GM12878 (cell line): ENCODE measurements at regions not wholly inside any gene's neighbourhood (a gene's known extent, or its start where the extent isn't known, plus 50 kb on each side); places are given as distances from the start of the nearest gene placed in this dataset.

Source experiments
- ATAC-seq: fragments of 200-7000 bp; cut with Tn5 transposase; 3 replicates; pipeline ENCODE4 v1.9.1; 2020; ENCODE audit warnings: mild to moderate bottlenecking, moderate library complexity
- BruUV-seq: library from RNA; stranded (reverse); fragments of 400-500 nt; replicated peaks from 2 replicates; lab custom pipeline; 2021; lab: Mats Ljungman, UMichigan
- CTCF ChIA-PET: fragments of 300-600 bp; sonication (Branson Sonifier 250); formaldehyde crosslinking; extraction: SDS; loops from one replicate; lab custom pipeline; 2021; ENCODE audit warnings: inconsistent platforms; lab: Yijun Ruan, JAX
- POLR2A ChIA-PET: fragments of 350-600 bp; formaldehyde crosslinking; extraction: SDS; loops from one replicate; lab custom pipeline; 2021; ENCODE audit warnings: inconsistent platforms; lab: Charles Lee
- RAD21 ChIA-PET: fragments of 300-600 bp; sonication (Branson Sonifier 250); formaldehyde crosslinking; loops from one replicate; lab custom pipeline; 2023; ENCODE audit warnings: antibody characterized with exemption; ENCODE audit not compliant: unreplicated experiment; lab: Charles Lee
- SMC1A ChIA-PET: fragments of 300-600 bp; sonication (Branson Sonifier 250); formaldehyde crosslinking; loops from one replicate; lab custom pipeline; 2023; ENCODE audit not compliant: unreplicated experiment, uncharacterized antibody; lab: Charles Lee
- DNase-seq: peaks from one replicate; pipeline ENCODE4 v3.0.0-alpha.2; 2011; ENCODE audit warnings: low read depth, low spot score
- FAIRE-seq: peaks from 3 replicates; lab custom pipeline; 2011; peaks lifted over from hg19 to GRCh38; lab: Jason Lieb, UNC
- H2AFZ ChIP-seq: 2 replicates; pipeline ENCODE4 v1.6.0; 2011; ENCODE audit warnings: low read depth, low read length, control low read depth; ENCODE audit not compliant: control insufficient read depth
- H3K27ac ChIP-seq: 2 replicates; pipeline ENCODE4 v1.5.1; 2011; ENCODE audit warnings: control low read depth; ENCODE audit not compliant: control insufficient read depth, insufficient read depth
- H3K27me3 ChIP-seq, 2 experiments: replicated peaks in 1 of 2; 2 replicates each; pipeline versions ENCODE4 v1.6.0 to v1.6.1; 2011; ENCODE audit warnings: low read length in 1 of 2; ENCODE audit not compliant: control insufficient read depth in 2 of 2, insufficient read depth in 2 of 2
- H3K36me3 ChIP-seq, 2 experiments: 2 replicates each; pipeline ENCODE4 v1.5.1; 2011; ENCODE audit warnings: low read length in 1 of 2; ENCODE audit not compliant: control insufficient read depth in 2 of 2, insufficient read depth in 2 of 2
- H3K4me1 ChIP-seq: 2 replicates; pipeline ENCODE4 v1.6.1; 2011; ENCODE audit warnings: mild to moderate bottlenecking, low read length, moderate library complexity, mixed read lengths; ENCODE audit not compliant: control insufficient read depth, insufficient read depth
- H3K4me2 ChIP-seq: 2 replicates; pipeline ENCODE4 v1.6.0; 2011; ENCODE audit warnings: control low read depth; ENCODE audit not compliant: control insufficient read depth, insufficient read depth
- H3K4me3 ChIP-seq: fragments of 200-600 bp; sonication (generic); 2 replicates; pipeline ENCODE4 v1.5.1; 2016
- H3K79me2 ChIP-seq: 2 replicates; pipeline ENCODE4 v1.6.0; 2011; ENCODE audit warnings: low read length; ENCODE audit not compliant: control insufficient read depth, insufficient read depth
- H3K9ac ChIP-seq: 2 replicates; pipeline ENCODE4 v1.8.0; 2011; ENCODE audit warnings: low read length, control low read depth, mixed read lengths; ENCODE audit not compliant: control insufficient read depth, insufficient read depth
- H3K9me3 ChIP-seq: replicated peaks from 3 replicates; pipeline ENCODE4 v1.5.1; 2011; ENCODE audit warnings: mild to moderate bottlenecking, low read length; ENCODE audit not compliant: control insufficient read depth, insufficient read depth
- H4K20me1 ChIP-seq: 2 replicates; pipeline ENCODE4 v1.6.0; 2011; ENCODE audit not compliant: control insufficient read depth, insufficient read depth
- HDAC2 ChIP-seq: fragments of 200-600 bp; sonication (generic); IDR thresholded peaks from 2 replicates; pipeline ENCODE4 v1.6.1; 2017
- YY1 ChIP-seq: IDR thresholded peaks from 2 replicates; pipeline ENCODE4 v1.6.1; 2011; ENCODE audit warnings: low read depth, mild to moderate bottlenecking, low read length
- ZBTB40 ChIP-seq: fragments of 450-650 bp; IDR thresholded peaks from 2 replicates; pipeline ENCODE4 v1.6.1; 2016; ENCODE audit warnings: mild to moderate bottlenecking, moderate library complexity, borderline replicate concordance
- in situ Hi-C: fragments of 300-500 bp; cut with MboI; formaldehyde crosslinking; loops from 9 replicates; pipeline ENCODE4 v1.14.3; 2018; ENCODE audit warnings: mixed read lengths
- intact Hi-C: fragments of 100-400 bp; cut with micrococcal nuclease; formaldehyde crosslinking; loops from one replicate; pipeline ENCODE4 v1.14.2; 2022; ENCODE audit not compliant: unreplicated experiment
- TF ChIP-seq, protein P1 (sequence below): fragments of 450-650 bp; IDR thresholded peaks from 2 replicates; pipeline ENCODE4 v1.6.1; 2014; ENCODE audit warnings: mild to moderate bottlenecking

- TF ChIP-seq, protein P1, sequence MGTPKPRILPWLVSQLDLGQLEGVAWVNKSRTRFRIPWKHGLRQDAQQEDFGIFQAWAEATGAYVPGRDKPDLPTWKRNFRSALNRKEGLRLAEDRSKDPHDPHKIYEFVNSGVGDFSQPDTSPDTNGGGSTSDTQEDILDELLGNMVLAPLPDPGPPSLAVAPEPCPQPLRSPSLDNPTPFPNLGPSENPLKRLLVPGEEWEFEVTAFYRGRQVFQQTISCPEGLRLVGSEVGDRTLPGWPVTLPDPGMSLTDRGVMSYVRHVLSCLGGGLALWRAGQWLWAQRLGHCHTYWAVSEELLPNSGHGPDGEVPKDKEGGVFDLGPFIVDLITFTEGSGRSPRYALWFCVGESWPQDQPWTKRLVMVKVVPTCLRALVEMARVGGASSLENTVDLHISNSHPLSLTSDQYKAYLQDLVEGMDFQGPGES = no peak
- TF ChIP-seq HDAC2 = no peak
These were observed 929.8 kb upstream of the CNTNAP5 start (continued) for GRCh38 chr2:123095219-123095835.

GRCh38 chr2:123098619-123099018 lies 926.5 kb upstream of the CNTNAP5 start:
- FAIRE-seq = no peak
- intact Hi-C loops = loop anchor here (10.0 kb wide), 1 partner anchor 344 kb away; no protein-coding TSS in a partner anchor

More at GRCh38 chr2:123098619-123099018, 926.5 kb upstream of the CNTNAP5 start:
- no peak for DNase-seq
- ChIA-PET POLR2A (no interaction called here), RAD21 (no interaction called here), CTCF (interaction anchor here (1.3 kb wide), 1 partner anchor 12 kb away, joined by 3 read pairs; no protein-coding TSS in a partner anchor), SMC1A (interaction anchor here (0.6 to 1.5 kb wide), 8 partner anchors 11 to 242 kb away, joined by 3 to 4 read pairs (median 3); no protein-coding TSS in a partner anchor)
- Histone ChIP-seq H3K9ac (no peak overlapping the region), H3K79me2 (no peaks in the 10 kb centered on the region), H3K4me1 (no peaks in the 10 kb centered on the region), H3K9me3 (no peaks in the 10 kb centered on the region), H3K4me3 (no peak overlapping the region), H3K36me3 (no peaks in the 10 kb centered on the region), H3K27me3 (no peaks in the 10 kb centered on the region), H3K4me2 (no peak overlapping the region), H3K27ac (no peak overlapping the region), H4K20me1 (no peaks in the 10 kb centered on the region), H2AFZ (no peak overlapping the region)
- TF ChIP-seq YY1 (no peak), ZBTB40 (peak; percentile 42; the same call in 1 of the 2 replicates)
- ATAC-seq = peak; percentile 37; the same call in 2 of the 3 replicates
- in situ Hi-C loops = no loop called here
- BruUV-seq = no TSS peak
